Activated naive CD4-positive, alpha-beta T cell treated with anti-CD3 and anti-CD28 coated beads, Interleukin-2, amount 10 ng/mL, durations not matched to agents 7 days and 5 days (primary cell): ENCODE measurements at regions not wholly inside any gene's neighbourhood (a gene's known extent, or its start where the extent isn't known, plus 50 kb on each side); places are given as distances from the start of the nearest gene placed in this dataset.

Experiments used
- CTCF ChIA-PET: fragments of 350-600 bp; sonication (Branson Sonifier 250); formaldehyde crosslinking; loops from one replicate; lab custom pipeline; 2021; ENCODE audit warnings: antibody characterized with exemption; lab: Charles Lee
- DNase-seq: peaks from one replicate; pipeline ENCODE4 v3.0.0-alpha.2; 2020
- H3K27ac Mint-ChIP-seq: one replicate; pipeline ENCODE4 v1.8.0; 2021; ENCODE audit warnings: mild to moderate bottlenecking, moderate library complexity, mixed read lengths
- H3K27me3 Mint-ChIP-seq: one replicate; pipeline ENCODE4 v1.8.0; 2021; ENCODE audit warnings: mild to moderate bottlenecking, mixed read lengths
- H3K36me3 Mint-ChIP-seq: one replicate; pipeline ENCODE4 v1.8.0; 2021; ENCODE audit warnings: mixed read lengths
- H3K4me1 Mint-ChIP-seq: one replicate; pipeline ENCODE4 v1.8.0; 2021; ENCODE audit warnings: mixed read lengths
- H3K4me3 Mint-ChIP-seq: one replicate; pipeline ENCODE4 v1.8.0; 2021; ENCODE audit warnings: mild to moderate bottlenecking, moderate library complexity, mixed read lengths
- H3K9me3 Mint-ChIP-seq: one replicate; pipeline ENCODE4 v1.8.0; 2021; ENCODE audit warnings: mixed read lengths

- CTCF ChIA-PET: interaction anchor here (0.8 to 1.4 kb wide), 4 partner anchors 12 to 208 kb away, joined by 3 to 4 read pairs (median 3); no protein-coding TSS in a partner anchor
- Mint-ChIP-seq H3K4me3 (no peak overlapping the region), H3K36me3 (no peaks in the 10 kb centered on the region), H3K9me3 (no peaks in the 10 kb centered on the region), H3K27me3 (peaks cover 20% of the 10 kb centered on the region), H3K4me1 (peaks cover 9% of the 10 kb centered on the region), H3K27ac (no peak overlapping the region)
- DNase-seq: no peak
Observed at GRCh38 chr1:226816576-226816975, 53.8 kb upstream of the PSEN2 start.

- Mint-ChIP-seq H3K4me3 (no peak overlapping the region), H3K27me3 (peaks cover 21% of the 10 kb centered on the region), H3K9me3 (no peaks in the 10 kb centered on the region), H3K27ac (no peak overlapping the region), H3K4me1 (peaks cover 9% of the 10 kb centered on the region), H3K36me3 (no peaks in the 10 kb centered on the region)
- no peak for DNase-seq
- CTCF ChIA-PET: no interaction called here
Observed at GRCh38 chr1:226814751-226815537, 55.5 kb upstream of the PSEN2 start.

GRCh38 chr1:226813671-226814591, 56.5 kb upstream of the PSEN2 start:
- Mint-ChIP-seq H3K27ac (peak overlapping the region; percentile 11), H3K4me3 (no peak overlapping the region)

GRCh38 chr1:226810681-226811080, 59.7 kb upstream of the PSEN2 start:
- Mint-ChIP-seq H3K36me3 (no peaks in the 10 kb centered on the region), H3K27ac (no peak overlapping the region), H3K4me3 (no peak overlapping the region), H3K27me3 (peaks cover 49% of the 10 kb centered on the region), H3K4me1 (peaks cover 9% of the 10 kb centered on the region), H3K9me3 (no peaks in the 10 kb centered on the region)
- no peak for DNase-seq
- CTCF ChIA-PET: no interaction called here

More at GRCh38 chr1:226813671-226814591, 56.5 kb upstream of the PSEN2 start:
- no peak for DNase-seq
- Mint-ChIP-seq H3K9me3 (no peaks in the 10 kb centered on the region), H3K27me3 (peaks cover 29% of the 10 kb centered on the region), H3K4me1 (peaks cover 9% of the 10 kb centered on the region), H3K36me3 (no peaks in the 10 kb centered on the region)
- CTCF ChIA-PET: no interaction called here

- Mint-ChIP-seq H3K4me3 (no peak overlapping the region), H3K4me1 (peaks cover 2% of the 10 kb centered on the region), H3K36me3 (no peaks in the 10 kb centered on the region), H3K27ac (no peak overlapping the region), H3K27me3 (peaks cover 48% of the 10 kb centered on the region), H3K9me3 (no peaks in the 10 kb centered on the region)
- CTCF ChIA-PET: no interaction called here
- DNase-seq: no peak
Observed at GRCh38 chr1:226809785-226810571, 60.4 kb upstream of the PSEN2 start.

GRCh38 chr1:226808501-226808900, 61.9 kb upstream of the PSEN2 start:
- H3K27ac Mint-ChIP-seq: no peak overlapping the region
- H3K4me3 Mint-ChIP-seq: no peak overlapping the region
- CTCF ChIA-PET: no interaction called here
- H3K27me3 Mint-ChIP-seq: peaks cover 40% of the 10 kb centered on the region
- no peaks in the 10 kb centered on the region for H3K4me1 Mint-ChIP-seq
- H3K36me3 Mint-ChIP-seq: no peaks in the 10 kb centered on the region
- DNase-seq: no peak
- no peaks in the 10 kb centered on the region for H3K9me3 Mint-ChIP-seq

GRCh38 chr1:226806988-226807387, 63.4 kb upstream of the PSEN2 start:
- H3K4me3 Mint-ChIP-seq: no peak overlapping the region
- CTCF ChIA-PET: no interaction called here
- no peak for DNase-seq
- H3K4me1 Mint-ChIP-seq: no peaks in the 10 kb centered on the region
- H3K36me3 Mint-ChIP-seq: no peaks in the 10 kb centered on the region
- no peak overlapping the region for H3K27ac Mint-ChIP-seq
- peaks cover 41% of the 10 kb centered on the region for H3K27me3 Mint-ChIP-seq
- H3K9me3 Mint-ChIP-seq: no peaks in the 10 kb centered on the region

GRCh38 chr1:226804907-226805759, 65.3 kb upstream of the PSEN2 start:
- Mint-ChIP-seq H3K36me3 (no peaks in the 10 kb centered on the region), H3K27ac (no peak overlapping the region), H3K4me1 (peaks cover 10% of the 10 kb centered on the region), H3K27me3 (peaks cover 36% of the 10 kb centered on the region), H3K4me3 (no peak overlapping the region), H3K9me3 (no peaks in the 10 kb centered on the region)
- CTCF ChIA-PET: interaction anchor here (0.7 kb wide), 1 partner anchor 171 kb away, joined by 4 read pairs; no protein-coding TSS in a partner anchor
- DNase-seq: no peak

GRCh38 chr1:226800763-226801380, 61.8 kb upstream of the ITPKB start:
- no peak for DNase-seq
- Mint-ChIP-seq H3K4me3 (no peak overlapping the region), H3K9me3 (no peaks in the 10 kb centered on the region), H3K4me1 (peaks cover 41% of the 10 kb centered on the region), H3K27me3 (peaks cover 10% of the 10 kb centered on the region), H3K36me3 (no peaks in the 10 kb centered on the region), H3K27ac (no peak overlapping the region)
- CTCF ChIA-PET: interaction anchor here (0.8 to 1.2 kb wide), 2 partner anchors 62 to 124 kb away, joined by 4 read pairs; partner anchors contain the start of gene ITPKB

GRCh38 chr1:226799634-226800281, 60.7 kb upstream of the ITPKB start:
- no peak for DNase-seq
- peak overlapping the region; percentile 93 for H3K27ac Mint-ChIP-seq
- peaks cover 10% of the 10 kb centered on the region for H3K27me3 Mint-ChIP-seq
- H3K9me3 Mint-ChIP-seq: no peaks in the 10 kb centered on the region
- no peaks in the 10 kb centered on the region for H3K36me3 Mint-ChIP-seq
- peaks cover 41% of the 10 kb centered on the region for H3K4me1 Mint-ChIP-seq
- CTCF ChIA-PET: interaction anchor here (0.8 to 1.2 kb wide), 2 partner anchors 61 to 123 kb away, joined by 4 read pairs; partner anchors contain the start of gene ITPKB
- no peak overlapping the region for H3K4me3 Mint-ChIP-seq

GRCh38 chr1:226798427-226799411, 59.6 kb upstream of the ITPKB start:
- H3K9me3 Mint-ChIP-seq: no peaks in the 10 kb centered on the region
- peaks cover 41% of the 10 kb centered on the region for H3K4me1 Mint-ChIP-seq
- H3K27ac Mint-ChIP-seq: peak overlapping the region; percentile 93
- CTCF ChIA-PET: interaction anchor here (1.1 kb wide), 2 partner anchors 58 to 75 kb away, joined by 3 read pairs; no protein-coding TSS in a partner anchor
- H3K36me3 Mint-ChIP-seq: no peaks in the 10 kb centered on the region
- H3K27me3 Mint-ChIP-seq: peaks cover 10% of the 10 kb centered on the region
- no peak overlapping the region for H3K4me3 Mint-ChIP-seq
- peak; percentile 71 for DNase-seq
